DOHH2 (cell line): ENCODE measurements at regions not wholly inside any gene's neighbourhood (a gene's known extent, or its start where the extent isn't known, plus 50 kb on each side); places are given as distances from the start of the nearest gene placed in this dataset.

ENCODE experiments used
- H3F3A ChIP-seq: fragments of 200-600 bp; sonication (generic), shearing (Covaris generic); 2 replicates; pipeline ENCODE4 v1.6.0; 2016; ENCODE audit warnings: antibody characterized with exemption, mild to moderate bottlenecking; ENCODE audit not compliant: control insufficient read depth, insufficient read depth
- H3K27ac ChIP-seq: fragments of 200-600 bp; sonication (generic); 2 replicates; pipeline ENCODE4 v1.5.1; 2014; ENCODE audit warnings: low read depth, mild to moderate bottlenecking, low read length, moderate library complexity
- H3K27me3 ChIP-seq: fragments of 200-600 bp; sonication (generic); 2 replicates; pipeline ENCODE4 v1.6.1; 2014; ENCODE audit warnings: mild to moderate bottlenecking, low read length, mixed read lengths; ENCODE audit not compliant: control insufficient read depth
- H3K36me3 ChIP-seq: fragments of 200-600 bp; sonication (generic); 2 replicates; pipeline ENCODE4 v1.6.1; 2014; ENCODE audit warnings: mild to moderate bottlenecking, low read length, moderate library complexity, mixed read lengths; ENCODE audit not compliant: control insufficient read depth
- H3K4me1 ChIP-seq: fragments of 200-600 bp; sonication (generic); 2 replicates; pipeline ENCODE4 v1.6.1; 2014; ENCODE audit warnings: mild to moderate bottlenecking, low read length, mixed read lengths; ENCODE audit not compliant: control insufficient read depth
- H3K4me2 ChIP-seq: fragments of 200-600 bp; sonication (generic); 2 replicates; pipeline ENCODE4 v1.6.0; 2014; ENCODE audit warnings: mild to moderate bottlenecking, low read length, moderate library complexity
- H3K4me3 ChIP-seq: fragments of 200-600 bp; sonication (generic); 2 replicates; pipeline ENCODE4 v1.5.1; 2014; ENCODE audit warnings: mild to moderate bottlenecking, low read length, mixed read lengths
- H3K79me2 ChIP-seq: fragments of 200-600 bp; sonication (generic); 2 replicates; pipeline ENCODE4 v1.6.1; 2014; ENCODE audit warnings: mild to moderate bottlenecking, low read length, mixed read lengths; ENCODE audit not compliant: control insufficient read depth
- H3K9me2 ChIP-seq: fragments of 200-600 bp; sonication (generic); replicated peaks from 2 replicates; pipeline ENCODE4 v1.6.1; 2014; ENCODE audit warnings: mild to moderate bottlenecking, low read length, mixed read lengths; ENCODE audit not compliant: control insufficient read depth
- H3K9me3 ChIP-seq: fragments of 200-600 bp; sonication (generic); 2 replicates; pipeline ENCODE4 v1.6.1; 2014; ENCODE audit warnings: antibody characterized with exemption, low read length, mixed read lengths; ENCODE audit not compliant: control insufficient read depth, insufficient read depth
- H4K20me1 ChIP-seq: fragments of 200-600 bp; sonication (generic); 2 replicates; pipeline ENCODE4 v1.6.0; 2014; ENCODE audit warnings: low read depth, mild to moderate bottlenecking, antibody characterized with exemption, low read length, moderate library complexity; ENCODE audit not compliant: control insufficient read depth, insufficient read depth
- EZH2phosphoT487 ChIP-seq: fragments of 200-600 bp; sonication (generic); IDR thresholded peaks from 2 replicates; pipeline ENCODE4 v1.6.1; 2017; ENCODE audit warnings: borderline replicate concordance, mild to moderate bottlenecking, antibody characterized with exemption, low read length, moderate library complexity, mixed read lengths
- TF ChIP-seq, protein P1 (sequence below): fragments of 200-600 bp; sonication (generic); IDR thresholded peaks from one replicate; pipeline ENCODE4 v1.5.1; 2014; ENCODE audit warnings: antibody characterized with exemption, mild to moderate bottlenecking, low read depth, low read length; ENCODE audit not compliant: poor library complexity, severe bottlenecking

DNA sequence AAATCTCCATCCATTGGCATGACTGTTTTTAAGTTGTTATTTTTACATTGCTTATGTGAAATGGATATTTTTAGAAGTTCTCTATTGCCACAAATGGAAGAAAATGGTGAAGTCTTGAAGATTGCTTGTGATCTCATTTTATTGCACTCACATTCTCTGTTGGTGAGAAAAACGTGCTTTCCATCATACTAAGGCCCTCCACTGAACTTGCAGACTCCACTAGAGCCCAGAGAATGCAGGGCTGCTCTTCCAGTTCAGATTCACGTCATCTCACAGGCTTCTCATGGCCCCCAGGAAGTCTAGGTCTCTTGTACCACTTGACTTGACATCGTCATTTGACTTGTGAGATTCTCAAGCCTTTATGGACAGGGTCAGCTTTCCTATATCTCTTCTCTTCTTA is 254.8 kb upstream of the COPS8 start:
- TF ChIP-seq, protein P1, sequence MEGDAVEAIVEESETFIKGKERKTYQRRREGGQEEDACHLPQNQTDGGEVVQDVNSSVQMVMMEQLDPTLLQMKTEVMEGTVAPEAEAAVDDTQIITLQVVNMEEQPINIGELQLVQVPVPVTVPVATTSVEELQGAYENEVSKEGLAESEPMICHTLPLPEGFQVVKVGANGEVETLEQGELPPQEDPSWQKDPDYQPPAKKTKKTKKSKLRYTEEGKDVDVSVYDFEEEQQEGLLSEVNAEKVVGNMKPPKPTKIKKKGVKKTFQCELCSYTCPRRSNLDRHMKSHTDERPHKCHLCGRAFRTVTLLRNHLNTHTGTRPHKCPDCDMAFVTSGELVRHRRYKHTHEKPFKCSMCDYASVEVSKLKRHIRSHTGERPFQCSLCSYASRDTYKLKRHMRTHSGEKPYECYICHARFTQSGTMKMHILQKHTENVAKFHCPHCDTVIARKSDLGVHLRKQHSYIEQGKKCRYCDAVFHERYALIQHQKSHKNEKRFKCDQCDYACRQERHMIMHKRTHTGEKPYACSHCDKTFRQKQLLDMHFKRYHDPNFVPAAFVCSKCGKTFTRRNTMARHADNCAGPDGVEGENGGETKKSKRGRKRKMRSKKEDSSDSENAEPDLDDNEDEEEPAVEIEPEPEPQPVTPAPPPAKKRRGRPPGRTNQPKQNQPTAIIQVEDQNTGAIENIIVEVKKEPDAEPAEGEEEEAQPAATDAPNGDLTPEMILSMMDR: no peak
- TF ChIP-seq EZH2phosphoT487: no peak
- H3K4me3 ChIP-seq: no peak overlapping the region
- no peak overlapping the region for H3K4me2 ChIP-seq
- H3K9me3 ChIP-seq: no peaks in the 10 kb centered on the region
- H3K9me2 ChIP-seq: no peaks in the 10 kb centered on the region
- no peak overlapping the region for H3K27ac ChIP-seq
- no peaks in the 10 kb centered on the region for H3F3A ChIP-seq
- H3K27me3 ChIP-seq: 0 out of 2 replicates have a peak, but pooled peaks cover 3% of the 10 kb centered on the region
- H3K79me2 ChIP-seq: no peaks in the 10 kb centered on the region
- H3K4me1 ChIP-seq: no peaks in the 10 kb centered on the region
- no peaks in the 10 kb centered on the region for H4K20me1 ChIP-seq
- H3K36me3 ChIP-seq: no peaks in the 10 kb centered on the region

DNA sequence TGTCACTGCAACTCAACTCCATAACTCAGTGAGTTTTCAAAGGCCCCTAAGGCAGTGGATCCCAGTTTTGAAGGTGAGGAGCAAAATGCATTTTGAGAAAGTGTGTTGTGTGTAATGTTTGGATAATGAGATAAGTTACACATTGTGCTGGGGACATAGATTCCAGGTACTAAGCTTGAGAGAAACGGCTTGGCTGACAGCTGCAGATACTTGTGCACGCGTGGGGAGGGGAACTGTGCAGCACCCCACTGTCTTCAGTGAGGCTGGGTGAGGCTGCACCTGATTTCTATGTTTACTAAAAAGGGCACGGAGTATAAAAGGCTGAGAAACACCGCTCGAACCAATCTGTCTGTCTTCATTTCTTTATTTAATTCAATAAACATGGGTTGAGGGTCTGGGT is 254.0 kb upstream of the COPS8 start:
- Histone ChIP-seq H4K20me1 (no peaks in the 10 kb centered on the region), H3K27ac (no peak overlapping the region), H3K4me1 (no peaks in the 10 kb centered on the region), H3K36me3 (no peaks in the 10 kb centered on the region), H3K4me2 (no peak overlapping the region), H3K79me2 (no peaks in the 10 kb centered on the region), H3F3A (no peaks in the 10 kb centered on the region), H3K27me3 (0 out of 2 replicates have a peak, but pooled peaks cover 3% of the 10 kb centered on the region), H3K4me3 (no peak overlapping the region), H3K9me3 (no peaks in the 10 kb centered on the region), H3K9me2 (no peaks in the 10 kb centered on the region)
- no peak for TF ChIP-seq EZH2phosphoT487
- TF ChIP-seq, protein P1: no peak

DNA sequence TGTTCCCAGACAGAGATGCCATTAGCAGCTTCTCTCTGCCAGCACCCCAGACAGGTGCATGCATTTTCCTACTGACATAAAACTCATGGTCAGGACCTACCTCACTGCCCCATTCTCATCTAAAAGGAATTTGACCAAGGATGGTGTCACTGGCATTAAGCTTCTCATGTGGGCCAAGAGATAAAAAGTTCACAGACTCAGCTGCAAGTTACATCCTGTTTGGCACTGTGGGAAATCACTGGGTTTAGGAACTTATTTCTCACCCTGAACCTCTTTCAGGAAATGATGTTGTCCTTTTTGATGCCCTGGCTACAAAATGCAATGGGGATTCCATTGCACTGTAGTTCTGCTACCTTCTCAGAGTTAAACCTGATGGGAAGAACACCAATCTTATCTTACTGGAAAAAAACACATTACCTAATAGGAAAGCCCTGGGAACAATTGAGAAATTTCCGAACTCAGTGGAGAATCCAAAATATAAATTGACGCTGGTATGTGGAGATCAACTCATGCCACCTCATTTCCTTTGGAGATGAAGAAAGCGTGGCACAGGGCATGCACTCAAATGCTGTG is 252.1 kb upstream of the COPS8 start:
- no peaks in the 10 kb centered on the region for H3K9me2 ChIP-seq
- H3K4me2 ChIP-seq: no peak overlapping the region
- H3K9me3 ChIP-seq: no peaks in the 10 kb centered on the region
- no peaks in the 10 kb centered on the region for H3K27me3 ChIP-seq
- no peaks in the 10 kb centered on the region for H4K20me1 ChIP-seq
- H3F3A ChIP-seq: no peaks in the 10 kb centered on the region
- H3K79me2 ChIP-seq: no peaks in the 10 kb centered on the region
- TF ChIP-seq, protein P1: no peak
- no peak for TF ChIP-seq EZH2phosphoT487
- H3K27ac ChIP-seq: no peak overlapping the region
- no peak overlapping the region for H3K4me3 ChIP-seq
- no peaks in the 10 kb centered on the region for H3K4me1 ChIP-seq
- no peaks in the 10 kb centered on the region for H3K36me3 ChIP-seq

DNA sequence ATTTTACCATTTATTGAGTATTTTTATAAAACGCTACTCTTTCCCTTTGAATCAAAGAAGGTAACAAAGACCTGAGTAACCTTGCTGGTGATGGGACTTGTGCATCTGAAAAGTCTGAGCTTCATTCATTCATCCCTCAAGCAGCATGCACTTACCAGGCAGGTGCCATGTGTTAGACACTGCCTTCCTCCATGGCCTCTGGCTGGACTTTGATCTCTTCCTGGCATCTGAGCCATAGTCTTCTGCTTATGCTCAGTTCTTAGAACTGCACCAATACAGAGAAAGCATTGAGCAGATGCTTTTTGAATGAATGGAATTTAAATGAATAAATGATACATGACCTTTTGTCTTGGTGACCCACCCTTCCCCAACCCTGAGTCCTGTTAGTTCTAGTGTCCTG is 251.4 kb upstream of the COPS8 start:
- Histone ChIP-seq H3K79me2 (no peaks in the 10 kb centered on the region), H3K4me3 (no peak overlapping the region), H3K9me3 (no peaks in the 10 kb centered on the region), H3K27ac (no peak overlapping the region), H3F3A (no peaks in the 10 kb centered on the region), H3K4me2 (no peak overlapping the region), H3K27me3 (no peaks in the 10 kb centered on the region), H3K36me3 (no peaks in the 10 kb centered on the region), H4K20me1 (no peaks in the 10 kb centered on the region), H3K9me2 (no peaks in the 10 kb centered on the region), H3K4me1 (no peaks in the 10 kb centered on the region)
- TF ChIP-seq, protein P1: no peak
- no peak for TF ChIP-seq EZH2phosphoT487
